ENCODE measurements at regions not wholly inside any gene's neighbourhood (a gene's known extent, or its start where the extent isn't known, plus 50 kb on each side); places are given as distances from the start of the nearest gene placed in this dataset.

- no peaks in the 10 kb centered on the region for H3K27me3 ChIP-seq (ENCODE audit: insufficient read depth, low read length)
- H3K4me1 ChIP-seq (ENCODE audit: insufficient read depth, low read length): no peaks in the 10 kb centered on the region
- 99% methylated on average over 4 of the region's 4 CpGs for WGBS
- H3K9me3 ChIP-seq (ENCODE audit: insufficient read depth, low read depth, low read length): no peaks in the 10 kb centered on the region
- H3K9ac ChIP-seq (ENCODE audit: low read depth, low read length): no peak overlapping the region
- H3K36me3 ChIP-seq (ENCODE audit: insufficient read depth, low read length): no peaks in the 10 kb centered on the region
- no peak overlapping the region for H3K27ac ChIP-seq (ENCODE audit: low read depth, low read length)
- no peak overlapping the region for H3K4me3 ChIP-seq (ENCODE audit: low read length)
Measured at GRCh38 chr5:159732220-159732619, 184.1 kb upstream of the ADRA1B start.

GRCh38 chr5:159734366-159734765, 181.9 kb upstream of the ADRA1B start:
- no peak overlapping the region for H3K27ac ChIP-seq (ENCODE audit: low read depth, low read length)
- no peaks in the 10 kb centered on the region for H3K9me3 ChIP-seq (ENCODE audit: insufficient read depth, low read depth, low read length)
- 89% methylated on average over 2 of the region's 2 CpGs for WGBS
- H3K4me1 ChIP-seq (ENCODE audit: insufficient read depth, low read length): no peaks in the 10 kb centered on the region
- no peak overlapping the region for H3K9ac ChIP-seq (ENCODE audit: low read depth, low read length)
- no peaks in the 10 kb centered on the region for H3K36me3 ChIP-seq (ENCODE audit: insufficient read depth, low read length)
- no peak overlapping the region for H3K4me3 ChIP-seq (ENCODE audit: low read length)
- no peaks in the 10 kb centered on the region for H3K27me3 ChIP-seq (ENCODE audit: insufficient read depth, low read length)

GRCh38 chr5:159735036-159735435, 181.2 kb upstream of the ADRA1B start:
- Histone ChIP-seq H3K4me1 (ENCODE audit: insufficient read depth, low read length) (no peaks in the 10 kb centered on the region), H3K36me3 (ENCODE audit: insufficient read depth, low read length) (no peaks in the 10 kb centered on the region), H3K27ac (ENCODE audit: low read depth, low read length) (no peak overlapping the region), H3K27me3 (ENCODE audit: insufficient read depth, low read length) (no peaks in the 10 kb centered on the region), H3K9ac (ENCODE audit: low read depth, low read length) (no peak overlapping the region), H3K9me3 (ENCODE audit: insufficient read depth, low read depth, low read length) (no peaks in the 10 kb centered on the region), H3K4me3 (ENCODE audit: low read length) (no peak overlapping the region)
- 95% methylated on average over 2 of the region's 2 CpGs for WGBS

GRCh38 chr5:159735749-159736660, 180.3 kb upstream of the ADRA1B start:
- H3K4me3 ChIP-seq (ENCODE audit: low read length): no peak overlapping the region
- no peaks in the 10 kb centered on the region for H3K4me1 ChIP-seq (ENCODE audit: insufficient read depth, low read length)
- no peaks in the 10 kb centered on the region for H3K27me3 ChIP-seq (ENCODE audit: insufficient read depth, low read length)
- no peak overlapping the region for H3K27ac ChIP-seq (ENCODE audit: low read depth, low read length)
- no peaks in the 10 kb centered on the region for H3K9me3 ChIP-seq (ENCODE audit: insufficient read depth, low read depth, low read length)
- no peaks in the 10 kb centered on the region for H3K36me3 ChIP-seq (ENCODE audit: insufficient read depth, low read length)
- no peak overlapping the region for H3K9ac ChIP-seq (ENCODE audit: low read depth, low read length)
- 94% methylated on average over 6 of the region's 8 CpGs for WGBS

GRCh38 chr5:159736844-159737243, 179.4 kb upstream of the ADRA1B start:
- Histone ChIP-seq H3K36me3 (ENCODE audit: insufficient read depth, low read length) (no peaks in the 10 kb centered on the region), H3K4me3 (ENCODE audit: low read length) (no peak overlapping the region), H3K9me3 (ENCODE audit: insufficient read depth, low read depth, low read length) (no peaks in the 10 kb centered on the region), H3K4me1 (ENCODE audit: insufficient read depth, low read length) (no peaks in the 10 kb centered on the region), H3K27me3 (ENCODE audit: insufficient read depth, low read length) (no peaks in the 10 kb centered on the region), H3K27ac (ENCODE audit: low read depth, low read length) (no peak overlapping the region), H3K9ac (ENCODE audit: low read depth, low read length) (no peak overlapping the region)
- 83% methylated on average over 2 of the region's 2 CpGs for WGBS

- H3K27ac ChIP-seq (ENCODE audit: low read depth, low read length): no peak overlapping the region
- H3K4me1 ChIP-seq (ENCODE audit: insufficient read depth, low read length): no peaks in the 10 kb centered on the region
- H3K36me3 ChIP-seq (ENCODE audit: insufficient read depth, low read length): no peaks in the 10 kb centered on the region
- no peaks in the 10 kb centered on the region for H3K27me3 ChIP-seq (ENCODE audit: insufficient read depth, low read length)
- no peaks in the 10 kb centered on the region for H3K9me3 ChIP-seq (ENCODE audit: insufficient read depth, low read depth, low read length)
- 95% methylated on average over 5 of the region's 5 CpGs for WGBS
- H3K4me3 ChIP-seq (ENCODE audit: low read length): no peak overlapping the region
- H3K9ac ChIP-seq (ENCODE audit: low read depth, low read length): no peak overlapping the region
Measured at GRCh38 chr5:159737263-159737662, 179.0 kb upstream of the ADRA1B start.

GRCh38 chr5:159741829-159742322, 174.4 kb upstream of the ADRA1B start:
- Histone ChIP-seq H3K4me1 (ENCODE audit: insufficient read depth, low read length) (no peaks in the 10 kb centered on the region), H3K27me3 (ENCODE audit: insufficient read depth, low read length) (no peaks in the 10 kb centered on the region), H3K36me3 (ENCODE audit: insufficient read depth, low read length) (no peaks in the 10 kb centered on the region), H3K27ac (ENCODE audit: low read depth, low read length) (no peak overlapping the region), H3K4me3 (ENCODE audit: low read length) (no peak overlapping the region), H3K9me3 (ENCODE audit: insufficient read depth, low read depth, low read length) (no peaks in the 10 kb centered on the region), H3K9ac (ENCODE audit: low read depth, low read length) (no peak overlapping the region)
- 89% methylated on average over 5 of the region's 5 CpGs for WGBS

- no CpG with 5 or more reads among the region's 1 CpG for WGBS
Measured at GRCh38 chr5:159743234-159743633, 173.0 kb upstream of the ADRA1B start.

GRCh38 chr5:159746707-159747106, 169.6 kb upstream of the ADRA1B start:
- Histone ChIP-seq H3K27ac (ENCODE audit: low read depth, low read length) (no peak overlapping the region), H3K9ac (ENCODE audit: low read depth, low read length) (no peak overlapping the region), H3K4me3 (ENCODE audit: low read length) (no peak overlapping the region), H3K9me3 (ENCODE audit: insufficient read depth, low read depth, low read length) (peaks cover 5% of the 10 kb centered on the region; the same call in 1 of the 2 replicates), H3K27me3 (ENCODE audit: insufficient read depth, low read length) (no peaks in the 10 kb centered on the region), H3K4me1 (ENCODE audit: insufficient read depth, low read length) (no peaks in the 10 kb centered on the region), H3K36me3 (ENCODE audit: insufficient read depth, low read length) (no peaks in the 10 kb centered on the region)
- WGBS: 96% methylated on average over 4 of the region's 4 CpGs

More at GRCh38 chr5:159743234-159743633, 173.0 kb upstream of the ADRA1B start:
- H3K27me3 ChIP-seq (ENCODE audit: insufficient read depth, low read length): no peaks in the 10 kb centered on the region
- H3K9me3 ChIP-seq (ENCODE audit: insufficient read depth, low read depth, low read length): no peaks in the 10 kb centered on the region
- no peaks in the 10 kb centered on the region for H3K4me1 ChIP-seq (ENCODE audit: insufficient read depth, low read length)
- H3K4me3 ChIP-seq (ENCODE audit: low read length): no peak overlapping the region
- H3K27ac ChIP-seq (ENCODE audit: low read depth, low read length): no peak overlapping the region
- H3K36me3 ChIP-seq (ENCODE audit: insufficient read depth, low read length): no peaks in the 10 kb centered on the region
- H3K9ac ChIP-seq (ENCODE audit: low read depth, low read length): no peak overlapping the region

- Histone ChIP-seq H3K4me1 (ENCODE audit: insufficient read depth, low read length) (no peaks in the 10 kb centered on the region), H3K9me3 (ENCODE audit: insufficient read depth, low read depth, low read length) (peaks cover 9% of the 10 kb centered on the region; the same call in 1 of the 2 replicates), H3K4me3 (ENCODE audit: low read length) (no peak overlapping the region), H3K27ac (ENCODE audit: low read depth, low read length) (no peak overlapping the region), H3K36me3 (ENCODE audit: insufficient read depth, low read length) (no peaks in the 10 kb centered on the region), H3K27me3 (ENCODE audit: insufficient read depth, low read length) (no peaks in the 10 kb centered on the region), H3K9ac (ENCODE audit: low read depth, low read length) (no peak overlapping the region)
Measured at GRCh38 chr5:159749146-159749545, 167.1 kb upstream of the ADRA1B start.

- Histone ChIP-seq H3K4me1 (ENCODE audit: insufficient read depth, low read length) (no peaks in the 10 kb centered on the region), H3K9me3 (ENCODE audit: insufficient read depth, low read depth, low read length) (peaks cover 9% of the 10 kb centered on the region; the same call in 1 of the 2 replicates), H3K4me3 (ENCODE audit: low read length) (no peak overlapping the region), H3K9ac (ENCODE audit: low read depth, low read length) (no peak overlapping the region), H3K27ac (ENCODE audit: low read depth, low read length) (no peak overlapping the region), H3K27me3 (ENCODE audit: insufficient read depth, low read length) (no peaks in the 10 kb centered on the region), H3K36me3 (ENCODE audit: insufficient read depth, low read length) (no peaks in the 10 kb centered on the region)
- 84% methylated on average over 5 of the region's 5 CpGs for WGBS
Measured at GRCh38 chr5:159750226-159750625, 166.1 kb upstream of the ADRA1B start.
